ENCODE measurements at regions not wholly inside any gene's neighbourhood (a gene's known extent, or its start where the extent isn't known, plus 50 kb on each side); places are given as distances from the start of the nearest gene placed in this dataset.
"Not testable (repeated sequence)": the region's sequence is repeated elsewhere in the genome, so short reads cannot be mapped to it uniquely, and the experiment has no call there.

GRCh38 chr5:176149948-176150347, 88.3 kb upstream of the SIMC1 start:
- TF ChIP-seq, protein P1, sequence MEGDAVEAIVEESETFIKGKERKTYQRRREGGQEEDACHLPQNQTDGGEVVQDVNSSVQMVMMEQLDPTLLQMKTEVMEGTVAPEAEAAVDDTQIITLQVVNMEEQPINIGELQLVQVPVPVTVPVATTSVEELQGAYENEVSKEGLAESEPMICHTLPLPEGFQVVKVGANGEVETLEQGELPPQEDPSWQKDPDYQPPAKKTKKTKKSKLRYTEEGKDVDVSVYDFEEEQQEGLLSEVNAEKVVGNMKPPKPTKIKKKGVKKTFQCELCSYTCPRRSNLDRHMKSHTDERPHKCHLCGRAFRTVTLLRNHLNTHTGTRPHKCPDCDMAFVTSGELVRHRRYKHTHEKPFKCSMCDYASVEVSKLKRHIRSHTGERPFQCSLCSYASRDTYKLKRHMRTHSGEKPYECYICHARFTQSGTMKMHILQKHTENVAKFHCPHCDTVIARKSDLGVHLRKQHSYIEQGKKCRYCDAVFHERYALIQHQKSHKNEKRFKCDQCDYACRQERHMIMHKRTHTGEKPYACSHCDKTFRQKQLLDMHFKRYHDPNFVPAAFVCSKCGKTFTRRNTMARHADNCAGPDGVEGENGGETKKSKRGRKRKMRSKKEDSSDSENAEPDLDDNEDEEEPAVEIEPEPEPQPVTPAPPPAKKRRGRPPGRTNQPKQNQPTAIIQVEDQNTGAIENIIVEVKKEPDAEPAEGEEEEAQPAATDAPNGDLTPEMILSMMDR (IDR thresholded peaks at IDR 0.05) = not testable (repeated sequence)
- TF ChIP-seq POLR2AphosphoS5, EP300, POLR2A (IDR thresholded peaks at IDR 0.05): not testable (repeated sequence)

Data from sigmoid colon (tissue), 4 donors.